Lung (tissue), 11 donors: ENCODE measurements at regions not wholly inside any gene's neighbourhood (a gene's known extent, or its start where the extent isn't known, plus 50 kb on each side); places are given as distances from the start of the nearest gene placed in this dataset.
A peak's percentile ranks its signal among the peaks of the same experiment; 100 is the strongest.

Experiments used
- ATAC-seq: fragments of 200-7000 bp; cut with Tn5 transposase; one replicate; pipeline ENCODE4 v1.9.1; 2020; ENCODE audit warnings: moderate number of reproducible peaks; ENCODE audit not compliant: insufficient read depth, low FRiP score
- DNase-seq, 3 donors: peaks; one replicate each; pipeline ENCODE4 v3.0.0-alpha.2; 2013 to 2017
- H3K27ac ChIP-seq, 2 donors: one replicate each; pipeline ENCODE4 v1.5.1; 2013; ENCODE audit warnings: mild to moderate bottlenecking in 2 of 2, moderate library complexity in 2 of 2, control low read depth in 1 of 2, inconsistent platforms in 1 of 2, low read depth in 1 of 2, low read length in 1 of 2
- H3K27me3 ChIP-seq, 3 donors: one replicate each; pipeline ENCODE4 v1.5.1; 2013; ENCODE audit warnings: low read length in 2 of 3; ENCODE audit not compliant: control insufficient read depth in 3 of 3, insufficient read depth in 3 of 3
- H3K36me3 ChIP-seq, 4 donors: one replicate each; pipeline ENCODE4 v1.5.1; 2013; ENCODE audit warnings: low read length in 4 of 4, mild to moderate bottlenecking in 1 of 4, moderate library complexity in 1 of 4; ENCODE audit not compliant: control insufficient read depth in 4 of 4, insufficient read depth in 4 of 4
- H3K4me1 ChIP-seq, 5 donors: one replicate each; pipeline ENCODE4 v1.5.1; 2013; ENCODE audit warnings: low read length in 5 of 5, mild to moderate bottlenecking in 2 of 5, moderate library complexity in 1 of 5; ENCODE audit not compliant: control insufficient read depth in 5 of 5, insufficient read depth in 5 of 5
- H3K4me3 ChIP-seq: one replicate; pipeline ENCODE4 v1.5.1; 2013; ENCODE audit warnings: mild to moderate bottlenecking, control low read depth, moderate library complexity
- H3K9ac ChIP-seq, 2 donors: one replicate each; pipeline ENCODE4 v1.5.1; 2013; ENCODE audit warnings: low read length in 2 of 2, control low read depth in 1 of 2; ENCODE audit not compliant: insufficient read depth in 1 of 2
- H3K9me3 ChIP-seq, 4 donors: one replicate each; pipeline ENCODE4 v1.5.1; 2013; ENCODE audit warnings: low read length in 3 of 4, mild to moderate bottlenecking in 1 of 4, moderate library complexity in 1 of 4; ENCODE audit not compliant: control insufficient read depth in 4 of 4, insufficient read depth in 3 of 4
- WGBS, 2 donors: extraction: QIAGEN DNeasy Blood & Tissue Kit; methylation state at CpG; one replicate each; pipeline ENCODE4 v1.1.7; 2013; 5-methylcytosine and 5-hydroxymethylcytosine counted together
- TF ChIP-seq, protein P1 (sequence below): IDR thresholded peaks from 2 replicates; pipeline ENCODE4 v1.5.1; 2012; ENCODE audit warnings: mild to moderate bottlenecking; ENCODE audit errors: control extremely low read depth, extremely low read depth
- donor health status: control.
- donor health status: control.
- donor health status: Bipolar disorder and iron deficiency.
- donor health status: healthy.
- donor health status: DM: yes; HTN: yes; CAD: no.

DNA sequence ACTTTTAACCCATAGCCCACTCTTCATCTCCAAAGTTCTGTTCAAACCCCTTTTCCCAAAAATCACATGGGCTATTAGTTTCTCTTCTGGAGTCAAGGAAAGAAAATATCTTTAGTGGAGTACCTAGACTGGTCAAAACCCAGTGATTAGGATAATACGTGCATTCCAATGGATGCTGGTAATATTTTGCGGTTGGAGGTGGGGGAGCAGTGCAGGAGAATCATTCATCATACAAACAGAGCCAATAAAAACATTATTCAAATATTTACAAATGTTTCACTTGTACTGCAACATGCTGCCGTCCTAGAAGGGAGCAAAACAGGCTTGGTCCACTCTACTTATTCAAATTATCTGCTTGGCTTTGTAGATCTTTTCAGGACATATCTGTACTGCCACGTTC, 57.2 kb upstream of the RAB9B start:
- peaks cover 0 to 8% (median 0%) of the 10 kb centered on the region in 3 donors for H3K27me3 ChIP-seq
- no peaks in the 10 kb centered on the region for H3K4me1 ChIP-seq
- no peak for DNase-seq
- no peaks in the 10 kb centered on the region for H3K36me3 ChIP-seq
- 56 to 62% methylated on average over 4 of the region's 4 CpGs for WGBS, 2 donors
- no peak for ATAC-seq
- H3K9ac ChIP-seq = no peak overlapping the region
- H3K9me3 ChIP-seq = no peaks in the 10 kb centered on the region
- TF ChIP-seq, protein P1, sequence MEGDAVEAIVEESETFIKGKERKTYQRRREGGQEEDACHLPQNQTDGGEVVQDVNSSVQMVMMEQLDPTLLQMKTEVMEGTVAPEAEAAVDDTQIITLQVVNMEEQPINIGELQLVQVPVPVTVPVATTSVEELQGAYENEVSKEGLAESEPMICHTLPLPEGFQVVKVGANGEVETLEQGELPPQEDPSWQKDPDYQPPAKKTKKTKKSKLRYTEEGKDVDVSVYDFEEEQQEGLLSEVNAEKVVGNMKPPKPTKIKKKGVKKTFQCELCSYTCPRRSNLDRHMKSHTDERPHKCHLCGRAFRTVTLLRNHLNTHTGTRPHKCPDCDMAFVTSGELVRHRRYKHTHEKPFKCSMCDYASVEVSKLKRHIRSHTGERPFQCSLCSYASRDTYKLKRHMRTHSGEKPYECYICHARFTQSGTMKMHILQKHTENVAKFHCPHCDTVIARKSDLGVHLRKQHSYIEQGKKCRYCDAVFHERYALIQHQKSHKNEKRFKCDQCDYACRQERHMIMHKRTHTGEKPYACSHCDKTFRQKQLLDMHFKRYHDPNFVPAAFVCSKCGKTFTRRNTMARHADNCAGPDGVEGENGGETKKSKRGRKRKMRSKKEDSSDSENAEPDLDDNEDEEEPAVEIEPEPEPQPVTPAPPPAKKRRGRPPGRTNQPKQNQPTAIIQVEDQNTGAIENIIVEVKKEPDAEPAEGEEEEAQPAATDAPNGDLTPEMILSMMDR = no peak
- H3K4me3 ChIP-seq = no peak overlapping the region
- no peak overlapping the region for H3K27ac ChIP-seq

DNA sequence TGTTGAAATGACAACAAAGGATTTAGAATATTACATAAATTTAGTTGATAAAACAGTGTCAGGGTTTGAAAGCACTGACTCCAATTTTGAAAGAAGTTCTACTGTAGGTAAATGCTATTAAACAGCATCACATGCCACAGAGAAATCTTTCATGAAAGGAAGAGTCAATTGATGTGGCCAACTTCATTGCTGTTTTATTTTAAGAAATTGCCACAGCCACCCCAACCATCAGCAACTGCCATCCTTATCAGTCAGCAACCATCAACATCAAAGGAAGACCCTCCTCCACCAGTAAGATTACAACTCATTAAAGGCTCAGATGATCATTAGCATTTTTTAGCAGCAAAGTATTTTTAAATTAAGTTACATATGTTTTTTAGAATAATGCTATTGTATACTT, 54.6 kb upstream of the RAB9B start:
- ATAC-seq = no peak
- TF ChIP-seq, protein P1 = no peak
- Histone ChIP-seq H3K9me3 (no peaks in the 10 kb centered on the region), H3K9ac (no peak overlapping the region), H3K27ac (no peak overlapping the region), H3K36me3 (no peaks in the 10 kb centered on the region), H3K4me1 (no peaks in the 10 kb centered on the region), H3K4me3 (no peak overlapping the region), H3K27me3 (peaks cover 0 to 8% (median 2%) of the 10 kb centered on the region in 3 donors)
- no peak for DNase-seq

DNA sequence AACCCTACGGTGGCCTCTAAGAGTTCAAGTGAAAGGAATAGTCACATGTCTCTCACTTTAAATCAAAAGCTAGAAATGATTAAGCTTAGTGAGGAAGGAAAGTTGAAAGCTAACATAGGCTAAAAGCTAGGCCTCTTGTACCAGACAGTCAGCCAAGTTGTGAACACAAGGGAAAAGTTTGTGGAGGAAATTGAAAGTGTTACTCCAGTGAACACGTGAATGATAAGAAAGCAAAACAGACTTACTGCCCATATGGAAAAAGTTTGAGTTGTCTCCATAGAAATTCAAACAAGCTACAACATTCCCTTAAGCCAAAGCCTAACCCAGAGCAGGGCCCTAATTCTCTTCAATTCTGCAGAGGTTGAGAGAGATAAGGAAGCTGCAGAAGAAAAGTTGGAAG, 51.5 kb upstream of the RAB9B start:
- Histone ChIP-seq H3K9me3 (no peaks in the 10 kb centered on the region), H3K27ac (no peak overlapping the region), H3K4me1 (peaks cover 0 to 2% (median 0%) of the 10 kb centered on the region in 5 donors), H3K9ac (no peak overlapping the region), H3K4me3 (no peak overlapping the region), H3K27me3 (peaks cover 0 to 5% (median 2%) of the 10 kb centered on the region in 3 donors), H3K36me3 (no peaks in the 10 kb centered on the region)
- TF ChIP-seq, protein P1 = no peak
- DNase-seq = peak in 1 of 3 donors; percentile 23
- 48 to 79% methylated on average over 2 of the region's 2 CpGs for WGBS, 2 donors
- no peak for ATAC-seq

DNA sequence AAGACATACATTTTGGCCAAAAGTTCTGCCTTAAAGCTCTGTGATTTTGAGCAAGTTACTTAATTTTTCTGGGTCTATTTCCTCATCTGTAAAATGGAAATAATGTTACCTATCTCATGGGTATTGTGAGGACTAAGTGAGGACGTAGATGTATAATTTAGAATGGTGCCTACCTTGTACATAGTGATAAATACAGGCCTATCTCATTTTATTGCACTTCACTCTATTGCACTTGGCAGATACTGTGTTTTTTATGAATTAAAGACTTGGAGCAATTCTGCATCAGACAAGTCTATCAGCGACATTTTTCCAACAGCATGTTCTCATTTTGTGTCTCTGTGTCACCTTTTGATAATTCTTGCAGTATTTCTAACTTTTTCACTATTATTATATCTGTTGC, 50.9 kb upstream of the RAB9B start:
- no peaks in the 10 kb centered on the region for H3K36me3 ChIP-seq
- H3K4me1 ChIP-seq = peaks cover 0 to 2% (median 0%) of the 10 kb centered on the region in 5 donors
- 61 to 100% methylated on average over 2 of the region's 2 CpGs for WGBS, 2 donors
- ATAC-seq (no peak), DNase-seq (no peak)
- peaks cover 0 to 5% (median 2%) of the 10 kb centered on the region in 3 donors for H3K27me3 ChIP-seq
- no peak overlapping the region for H3K27ac ChIP-seq
- H3K9ac ChIP-seq = no peak overlapping the region
- H3K4me3 ChIP-seq = no peak overlapping the region
- no peaks in the 10 kb centered on the region for H3K9me3 ChIP-seq
- TF ChIP-seq, protein P1 = no peak
